SJCRH30 (cell line): ENCODE measurements at regions not wholly inside any gene's neighbourhood (a gene's known extent, or its start where the extent isn't known, plus 50 kb on each side); places are given as distances from the start of the nearest gene placed in this dataset.
"Not testable (repeated sequence)": the region's sequence is repeated elsewhere in the genome, so short reads cannot be mapped to it uniquely, and the experiment has no call there.

ENCODE experiments used
- DNase-seq, 2 experiments: peaks; one replicate each; pipeline ENCODE4 v3.0.0-alpha.2; 2015 to 2020
- H3K27ac ChIP-seq: fragments of 250-450 bp; sonication (Bioruptor Pico); 2 replicates; pipeline ENCODE4 v1.5.1; 2020; ENCODE audit warnings: mild to moderate bottlenecking, moderate library complexity
- H3K27me3 ChIP-seq: fragments of 250-450 bp; sonication (Bioruptor Pico); 2 replicates; pipeline ENCODE4 v1.5.1; 2020; ENCODE audit warnings: mild to moderate bottlenecking, moderate library complexity
- H3K36me3 ChIP-seq: fragments of 250-450 bp; sonication (Bioruptor Pico); 2 replicates; pipeline ENCODE4 v1.5.1; 2020; ENCODE audit warnings: mild to moderate bottlenecking, moderate library complexity
- H3K4me1 ChIP-seq: fragments of 250-450 bp; sonication (Bioruptor Pico); 2 replicates; pipeline ENCODE4 v1.5.1; 2020; ENCODE audit warnings: mild to moderate bottlenecking, moderate library complexity
- H3K4me3 ChIP-seq: fragments of 250-450 bp; sonication (Bioruptor Pico); 2 replicates; pipeline ENCODE4 v1.5.1; 2020; ENCODE audit warnings: mild to moderate bottlenecking, moderate library complexity
- H3K9me3 ChIP-seq: fragments of 250-450 bp; sonication (Bioruptor Pico); replicated peaks from 2 replicates; pipeline ENCODE4 v1.5.1; 2020; ENCODE audit warnings: mild to moderate bottlenecking, moderate library complexity

DNA sequence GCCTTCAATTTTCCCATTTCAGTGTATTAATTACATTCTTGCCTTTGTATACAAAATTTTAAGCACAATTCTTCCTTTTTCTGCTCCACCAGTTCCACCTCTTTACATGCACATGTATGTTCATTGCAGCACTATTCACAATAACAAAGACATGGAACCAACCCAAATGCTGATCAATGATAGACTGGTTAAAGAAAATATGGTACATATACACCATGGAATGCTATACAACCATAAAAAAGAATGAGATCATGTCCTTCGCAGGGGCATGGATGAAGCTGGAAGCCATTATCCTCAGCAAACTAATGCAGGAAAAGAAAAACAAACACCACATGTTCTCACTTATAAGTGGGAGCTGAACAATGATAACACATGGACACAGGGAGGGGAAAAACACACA lies 400.1 kb upstream of the ESRRG start:
- not testable (repeated sequence) for H3K4me1 ChIP-seq, H3K36me3 ChIP-seq, DNase-seq, H3K27me3 ChIP-seq, H3K9me3 ChIP-seq, H3K4me3 ChIP-seq, H3K27ac ChIP-seq

DNA sequence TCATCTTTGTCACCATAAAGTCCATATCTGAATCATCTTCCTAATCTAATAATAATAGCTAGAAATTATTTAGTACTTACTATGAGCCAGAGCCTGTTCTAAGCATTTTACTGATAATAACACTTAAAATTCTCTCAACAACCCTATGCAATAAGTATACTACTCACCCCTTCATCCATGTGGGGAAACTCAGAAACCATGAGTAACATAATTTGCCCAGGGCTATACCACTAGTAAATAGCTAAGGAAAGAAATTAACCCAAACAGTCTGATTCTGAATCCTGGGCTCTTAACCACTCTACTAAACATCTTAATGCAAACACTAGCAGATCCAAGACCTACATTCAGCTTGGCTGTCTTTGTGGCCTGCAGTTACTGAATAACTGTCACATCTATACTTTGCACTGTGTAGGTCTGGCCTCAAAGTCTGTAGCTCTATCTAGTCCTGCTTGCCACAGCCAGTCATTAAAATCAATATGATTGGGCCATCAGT lies 394.8 kb upstream of the ESRRG start:
- Histone ChIP-seq H3K9me3 (no peaks in the 10 kb centered on the region), H3K4me1 (no peaks in the 10 kb centered on the region), H3K27ac (no peak overlapping the region), H3K4me3 (no peak overlapping the region), H3K27me3 (no peaks in the 10 kb centered on the region), H3K36me3 (no peaks in the 10 kb centered on the region)
- no peak for DNase-seq

DNA sequence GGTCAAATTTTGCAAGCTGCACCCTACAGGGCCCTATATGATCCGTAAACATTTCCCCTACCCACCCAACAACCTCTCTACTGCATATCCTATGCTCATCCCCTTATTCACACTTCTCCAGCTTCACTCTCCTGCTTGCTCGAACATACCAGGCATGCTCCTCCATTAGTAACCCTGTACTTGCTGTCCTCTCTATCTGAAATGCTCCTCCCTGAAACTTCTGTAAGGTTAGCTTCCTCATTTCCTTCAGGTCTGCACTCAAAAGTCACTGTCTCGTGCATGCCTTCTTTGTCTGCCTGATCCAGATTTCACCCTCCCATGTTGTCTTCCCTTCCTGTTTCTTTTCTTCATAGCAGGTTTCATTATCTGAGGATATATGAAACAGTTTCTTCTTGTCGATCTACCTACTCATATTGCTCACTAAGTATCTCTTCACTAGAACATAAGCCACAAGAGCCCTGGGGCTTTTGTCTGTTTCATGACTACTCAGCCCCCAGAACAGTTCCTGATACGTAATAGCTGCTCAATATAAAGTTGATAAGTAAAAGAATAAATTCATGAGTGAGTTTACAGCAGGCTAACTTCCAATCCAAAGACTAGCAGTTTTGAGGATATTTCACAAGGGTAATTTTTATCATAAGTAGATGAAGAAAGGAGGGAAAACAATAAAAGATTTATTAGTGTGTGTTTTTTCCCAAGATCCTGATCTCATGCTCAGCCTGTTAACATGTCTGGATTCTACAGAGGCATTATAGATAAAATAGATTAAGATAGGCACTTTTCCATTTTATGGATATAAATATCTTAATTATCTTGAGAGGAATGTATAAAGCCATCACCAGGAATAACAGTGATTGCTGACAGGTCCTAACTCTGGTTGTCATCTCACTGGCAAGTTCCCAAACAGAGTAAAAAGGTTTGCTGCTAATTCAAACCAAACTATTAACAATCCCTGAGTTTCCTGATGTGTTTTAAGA lies 392.5 kb upstream of the ESRRG start:
- Histone ChIP-seq H3K4me1 (no peaks in the 10 kb centered on the region), H3K4me3 (no peak overlapping the region), H3K36me3 (no peaks in the 10 kb centered on the region), H3K27me3 (no peaks in the 10 kb centered on the region), H3K9me3 (no peaks in the 10 kb centered on the region), H3K27ac (no peak overlapping the region)
- no peak for DNase-seq

- DNase-seq = no peak
- no peaks in the 10 kb centered on the region for H3K4me1 ChIP-seq
- no peaks in the 10 kb centered on the region for H3K36me3 ChIP-seq
- no peaks in the 10 kb centered on the region for H3K27me3 ChIP-seq
- H3K27ac ChIP-seq = no peak overlapping the region
- H3K4me3 ChIP-seq = no peak overlapping the region
- H3K9me3 ChIP-seq = no peaks in the 10 kb centered on the region; the same call in 1 of the 2 replicates
These were observed 386.7 kb upstream of the ESRRG start for GRCh38 chr1:217109928-217110327.

DNA sequence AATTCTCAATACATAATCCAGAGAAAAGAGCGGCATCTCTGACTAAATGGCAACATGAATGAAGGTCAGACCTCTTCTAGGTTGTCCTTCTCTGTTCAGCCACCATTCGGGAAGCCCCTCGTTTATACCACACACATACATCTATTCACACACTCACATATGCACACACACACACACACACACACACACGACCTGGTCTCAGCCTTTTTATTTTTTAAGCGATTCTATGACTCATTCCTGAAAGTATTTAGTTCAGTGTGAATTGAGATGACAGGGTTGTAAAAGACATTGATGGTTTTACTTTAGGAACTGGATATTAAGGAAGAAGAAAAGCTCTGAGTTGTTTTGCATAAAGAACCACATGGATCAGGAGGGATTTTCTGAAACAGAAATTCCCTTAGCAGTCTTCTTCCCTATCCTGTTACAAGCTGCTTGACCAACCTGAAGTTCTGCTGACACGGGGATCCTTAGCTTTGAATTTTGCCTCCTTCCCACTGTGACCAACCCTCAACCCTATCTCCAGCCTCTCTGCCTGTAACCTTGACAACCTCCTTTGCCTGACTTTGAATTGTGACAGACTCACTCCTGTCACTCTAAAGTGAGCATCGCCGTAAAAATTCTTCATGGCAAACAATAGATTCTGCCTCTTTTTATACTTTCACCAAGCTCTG lies 383.1 kb upstream of the ESRRG start:
- H3K4me3 ChIP-seq = no peak overlapping the region
- H3K27me3 ChIP-seq = no peaks in the 10 kb centered on the region
- no peak for DNase-seq
- H3K27ac ChIP-seq = no peak overlapping the region
- H3K4me1 ChIP-seq = no peaks in the 10 kb centered on the region
- no peaks in the 10 kb centered on the region; the same call in 1 of the 2 replicates for H3K9me3 ChIP-seq
- H3K36me3 ChIP-seq = no peaks in the 10 kb centered on the region

- no peaks in the 10 kb centered on the region for H3K27me3 ChIP-seq
These were observed 382.2 kb upstream of the ESRRG start for GRCh38 chr1:217105437-217105836.

GRCh38 chr1:217097819-217098218 lies 374.6 kb upstream of the ESRRG start:
- Histone ChIP-seq H3K4me3 (no peak overlapping the region), H3K27me3 (no peaks in the 10 kb centered on the region), H3K36me3 (no peaks in the 10 kb centered on the region), H3K9me3 (no peaks in the 10 kb centered on the region), H3K4me1 (no peaks in the 10 kb centered on the region), H3K27ac (no peak overlapping the region)
- no peak for DNase-seq

More at GRCh38 chr1:217105437-217105836, 382.2 kb upstream of the ESRRG start:
- Histone ChIP-seq H3K4me1 (no peaks in the 10 kb centered on the region), H3K36me3 (no peaks in the 10 kb centered on the region), H3K27ac (no peak overlapping the region), H3K4me3 (no peak overlapping the region), H3K9me3 (no peaks in the 10 kb centered on the region; the same call in 1 of the 2 replicates)
- DNase-seq = no peak

- H3K9me3 ChIP-seq = no peaks in the 10 kb centered on the region
- H3K27me3 ChIP-seq = no peaks in the 10 kb centered on the region
- H3K4me1 ChIP-seq = no peaks in the 10 kb centered on the region
- DNase-seq = no peak
- H3K4me3 ChIP-seq = no peak overlapping the region
- H3K36me3 ChIP-seq = no peaks in the 10 kb centered on the region
- H3K27ac ChIP-seq = no peak overlapping the region
These were observed 373.0 kb upstream of the ESRRG start for GRCh38 chr1:217096200-217096599.

- no peak overlapping the region for H3K4me3 ChIP-seq
- no peak for DNase-seq
- H3K4me1 ChIP-seq = no peaks in the 10 kb centered on the region
- no peak overlapping the region for H3K27ac ChIP-seq
- no peaks in the 10 kb centered on the region for H3K9me3 ChIP-seq
- no peaks in the 10 kb centered on the region for H3K27me3 ChIP-seq
- no peaks in the 10 kb centered on the region for H3K36me3 ChIP-seq
These were observed 371.9 kb upstream of the ESRRG start for GRCh38 chr1:217095050-217095622.

GRCh38 chr1:217091561-217091960 lies 368.3 kb upstream of the ESRRG start:
- Histone ChIP-seq H3K27me3 (no peaks in the 10 kb centered on the region; the same call in 1 of the 2 replicates), H3K9me3 (no peaks in the 10 kb centered on the region), H3K27ac (no peak overlapping the region), H3K36me3 (no peaks in the 10 kb centered on the region), H3K4me1 (no peaks in the 10 kb centered on the region), H3K4me3 (no peak overlapping the region)
- DNase-seq = no peak

DNA sequence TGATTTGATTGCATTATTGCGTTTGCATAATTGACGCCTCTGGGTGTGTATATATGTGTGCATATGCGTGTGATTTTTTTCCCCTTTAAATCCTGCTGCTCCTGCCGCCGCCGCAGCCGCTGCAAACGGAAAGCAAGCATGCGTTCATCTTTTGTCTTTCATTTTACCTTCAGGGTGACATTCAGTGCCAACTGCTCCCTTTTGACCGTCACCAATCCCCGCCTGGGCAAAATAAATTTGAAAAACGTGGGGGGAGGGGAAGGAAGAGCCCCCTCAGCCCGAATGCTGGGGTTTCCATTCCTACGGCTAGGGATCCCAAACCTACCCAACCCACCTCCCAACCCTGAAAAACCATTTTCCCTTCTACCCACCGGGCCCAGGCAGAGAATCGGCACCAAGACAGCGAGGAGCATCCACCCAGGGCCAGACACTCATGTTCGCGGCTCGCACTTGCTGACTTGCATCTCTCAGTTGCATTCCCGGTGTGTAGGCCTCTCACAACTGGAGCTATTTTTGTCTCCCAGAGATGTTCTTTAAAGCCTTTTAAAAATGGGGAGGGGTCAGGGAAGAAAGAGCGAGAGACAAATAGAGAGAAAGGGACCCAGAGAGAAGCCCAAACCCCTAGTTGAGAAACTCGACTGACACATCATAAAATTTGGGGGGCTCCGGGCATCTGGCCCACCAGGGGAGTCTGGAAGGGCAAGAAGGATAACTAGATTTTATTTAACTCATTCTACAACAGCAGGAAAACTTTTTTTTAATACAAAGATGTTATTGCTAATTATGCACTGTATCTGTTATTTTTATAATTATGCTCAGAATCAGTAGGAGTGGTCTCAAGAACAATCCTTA lies 367.1 kb upstream of the ESRRG start:
- H3K4me1 ChIP-seq = no peaks in the 10 kb centered on the region
- no peaks in the 10 kb centered on the region for H3K36me3 ChIP-seq
- no peak overlapping the region for H3K27ac ChIP-seq
- DNase-seq = no peak
- H3K27me3 ChIP-seq = no peaks in the 10 kb centered on the region; the same call in 1 of the 2 replicates
- H3K9me3 ChIP-seq = no peaks in the 10 kb centered on the region
- H3K4me3 ChIP-seq = peak overlapping the region; percentile 53

DNA sequence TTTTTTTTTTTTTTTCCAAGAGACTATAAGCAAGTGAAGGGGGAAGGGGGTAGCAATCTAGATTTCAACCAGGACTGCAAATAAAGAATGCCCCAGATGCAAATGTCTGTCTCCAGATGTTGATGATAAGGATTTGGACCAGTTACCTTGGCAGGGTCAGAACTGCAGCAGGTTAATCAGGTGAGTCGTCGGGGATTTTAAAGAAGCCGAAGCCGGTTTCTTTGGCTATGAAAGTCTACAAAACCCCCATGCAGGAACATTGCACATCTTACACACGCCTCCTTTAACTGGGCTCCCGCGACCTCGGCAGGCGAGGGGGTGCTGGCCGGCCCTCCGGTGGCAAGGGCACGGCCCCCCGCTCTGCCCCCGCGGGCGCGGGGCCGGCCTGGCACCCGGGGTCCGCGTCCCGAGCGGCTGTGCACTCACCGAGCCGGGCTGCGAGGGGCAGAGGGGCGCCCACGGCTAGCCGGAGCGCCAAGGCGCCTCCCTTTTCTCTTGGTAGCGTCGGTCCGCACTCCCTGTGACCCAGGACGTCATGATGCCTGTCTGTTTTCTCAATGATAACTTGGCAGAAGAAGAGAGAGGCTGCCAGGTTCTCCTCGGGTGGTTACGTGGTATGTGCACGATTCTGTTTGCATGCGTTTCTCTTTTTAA lies 366.3 kb upstream of the ESRRG start:
- DNase-seq = peak; percentile 11 to 23
- Histone ChIP-seq H3K9me3 (no peaks in the 10 kb centered on the region), H3K4me1 (no peaks in the 10 kb centered on the region), H3K27ac (no peak overlapping the region), H3K36me3 (no peaks in the 10 kb centered on the region), H3K27me3 (no peaks in the 10 kb centered on the region; the same call in 1 of the 2 replicates), H3K4me3 (peak overlapping the region; percentile 53)

DNA sequence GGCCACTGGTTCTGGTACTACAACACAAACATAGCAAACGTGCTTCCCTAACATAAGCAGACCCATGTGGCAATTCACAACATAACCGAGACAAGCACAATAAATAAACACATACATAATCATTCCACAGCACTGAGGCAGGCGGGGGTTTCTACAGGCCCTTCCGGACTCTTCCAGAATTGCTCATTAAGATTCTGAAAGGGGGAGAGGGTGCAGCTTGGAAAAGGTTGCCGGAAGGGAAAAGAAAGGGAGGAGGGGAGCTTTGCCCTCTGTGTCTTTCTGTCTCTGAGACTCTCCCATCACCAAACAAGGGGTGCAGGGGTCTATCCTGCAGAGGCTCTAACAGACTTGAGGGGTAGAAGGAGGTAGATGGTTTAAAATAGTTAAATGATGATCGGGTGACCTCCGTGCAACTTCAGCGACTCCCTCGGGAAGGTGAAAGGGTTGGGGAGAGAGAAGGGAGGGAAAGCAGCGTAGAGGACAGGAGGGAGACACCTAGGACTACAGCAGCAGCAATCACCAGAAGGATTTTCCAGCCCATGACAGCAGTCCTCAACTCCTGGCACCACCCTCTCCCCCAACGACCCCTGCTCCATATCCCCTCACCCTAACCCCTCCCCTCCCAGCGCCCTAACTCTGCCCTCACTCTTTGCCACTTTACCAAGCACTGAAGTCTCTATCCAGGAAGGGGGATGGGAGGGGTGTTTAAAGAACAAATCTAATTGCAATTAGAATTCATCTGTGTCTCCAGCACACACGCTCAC lies 365.5 kb upstream of the ESRRG start:
- Histone ChIP-seq H3K4me1 (no peaks in the 10 kb centered on the region), H3K27me3 (no peaks in the 10 kb centered on the region; the same call in 1 of the 2 replicates), H3K4me3 (no peak overlapping the region), H3K9me3 (no peaks in the 10 kb centered on the region), H3K27ac (no peak overlapping the region), H3K36me3 (no peaks in the 10 kb centered on the region)
- DNase-seq = no peak
